Mesenchymal stem cell (in vitro differentiated cells and primary cell): ENCODE measurements at regions not wholly inside any gene's neighbourhood (a gene's known extent, or its start where the extent isn't known, plus 50 kb on each side); places are given as distances from the start of the nearest gene placed in this dataset.

Experiments used
- DNase-seq: peaks from one replicate; pipeline ENCODE4 v3.0.0-alpha.2; 2013
- H2AFZ ChIP-seq: one replicate; pipeline ENCODE4 v1.6.1; 2013; ENCODE audit warnings: low read depth, mild to moderate bottlenecking, control low read depth, inconsistent platforms, low read length, moderate library complexity
- H2AK5ac ChIP-seq: 2 replicates; pipeline ENCODE4 v1.6.1; 2013; ENCODE audit warnings: low read length, moderate library complexity, mild to moderate bottlenecking, inconsistent platforms; ENCODE audit not compliant: severe bottlenecking
- H2BK120ac ChIP-seq: one replicate; pipeline ENCODE4 v1.6.1; 2013; ENCODE audit warnings: low read depth, mild to moderate bottlenecking, inconsistent platforms, low read length, moderate library complexity
- H2BK12ac ChIP-seq, 2 experiments: one replicate each; pipeline ENCODE4 v1.6.1; 2013; ENCODE audit warnings: inconsistent platforms in 2 of 2, low read length in 2 of 2, mild to moderate bottlenecking in 2 of 2, moderate library complexity in 2 of 2, control low read depth in 1 of 2
- H2BK15ac ChIP-seq: one replicate; pipeline ENCODE4 v1.6.1; 2013; ENCODE audit warnings: mild to moderate bottlenecking, low read depth, inconsistent platforms; ENCODE audit not compliant: poor library complexity, severe bottlenecking
- H2BK5ac ChIP-seq: 2 replicates; pipeline ENCODE4 v1.6.1; 2013; ENCODE audit warnings: low read depth, mild to moderate bottlenecking, low read length, control low read depth, inconsistent platforms; ENCODE audit not compliant: poor library complexity, severe bottlenecking
- H3K14ac ChIP-seq, 2 experiments: one replicate each; pipeline ENCODE4 v1.6.1; 2013; ENCODE audit warnings: inconsistent platforms in 2 of 2, low read length in 2 of 2, control low read depth in 1 of 2, mild to moderate bottlenecking in 1 of 2, moderate library complexity in 1 of 2
- H3K18ac ChIP-seq, 2 experiments: one replicate each; pipeline ENCODE4 v1.6.1; 2013; ENCODE audit warnings: inconsistent platforms in 2 of 2, low read length in 2 of 2, control low read depth in 1 of 2, low read depth in 1 of 2, mild to moderate bottlenecking in 1 of 2
- H3K23ac ChIP-seq, 2 experiments: one replicate each; pipeline ENCODE4 v1.6.1; 2013; ENCODE audit warnings: inconsistent platforms in 2 of 2, low read length in 2 of 2, mild to moderate bottlenecking in 2 of 2, moderate library complexity in 2 of 2, control low read depth in 1 of 2
- H3K27ac ChIP-seq: 2 replicates; pipeline ENCODE4 v1.5.1; 2013; ENCODE audit warnings: mild to moderate bottlenecking, moderate library complexity, low read length, control low read depth, inconsistent platforms; ENCODE audit not compliant: poor library complexity, severe bottlenecking
- H3K27me3 ChIP-seq, 2 experiments: 2 replicates each; pipeline versions ENCODE4 v1.6.1 to v1.7.0; 2013; ENCODE audit warnings: low read length in 2 of 2, mild to moderate bottlenecking in 2 of 2, moderate library complexity in 2 of 2, control low read depth in 1 of 2, inconsistent platforms in 1 of 2; ENCODE audit not compliant: control insufficient read depth in 1 of 2, insufficient read depth in 1 of 2
- H3K36me3 ChIP-seq, 2 experiments: 2 replicates each; pipeline versions ENCODE4 v1.6.1 to v1.7.0; 2013; ENCODE audit warnings: low read length in 2 of 2, control low read depth in 1 of 2, inconsistent platforms in 1 of 2, low read depth in 1 of 2, mild to moderate bottlenecking in 1 of 2; ENCODE audit not compliant: insufficient read depth in 2 of 2, control insufficient read depth in 1 of 2
- H3K4ac ChIP-seq, 2 experiments: one replicate each; pipeline ENCODE4 v1.6.1; 2013; ENCODE audit warnings: inconsistent platforms in 2 of 2, low read length in 2 of 2, mild to moderate bottlenecking in 2 of 2, moderate library complexity in 2 of 2, control low read depth in 1 of 2, low read depth in 1 of 2
- H3K4me1 ChIP-seq: 2 replicates; pipeline ENCODE4 v1.6.1; 2013; ENCODE audit warnings: low read depth, low read length, control low read depth; ENCODE audit not compliant: control insufficient read depth, insufficient read depth
- H3K4me2 ChIP-seq: 2 replicates; pipeline ENCODE4 v1.6.1; 2013; ENCODE audit warnings: low read length, mild to moderate bottlenecking, inconsistent platforms; ENCODE audit not compliant: poor library complexity, severe bottlenecking
- H3K4me3 ChIP-seq, 2 experiments: 2 replicates each; pipeline versions ENCODE4 v1.5.1 to v1.7.0; 2013; ENCODE audit warnings: low read length in 2 of 2, mild to moderate bottlenecking in 2 of 2, control low read depth in 1 of 2, low read depth in 1 of 2; ENCODE audit not compliant: insufficient read depth in 1 of 2
- H3K79me1 ChIP-seq: replicated peaks from 2 replicates; pipeline ENCODE4 v1.6.1; 2013; ENCODE audit warnings: mild to moderate bottlenecking, control low read depth, low read length, inconsistent platforms; ENCODE audit not compliant: poor library complexity, severe bottlenecking
- H3K9ac ChIP-seq: 2 replicates; pipeline ENCODE4 v1.7.0; 2013; ENCODE audit warnings: mild to moderate bottlenecking, low read length, moderate library complexity
- H3K9me3 ChIP-seq: 2 replicates; pipeline ENCODE4 v1.7.0; 2013; ENCODE audit warnings: mild to moderate bottlenecking, low read length; ENCODE audit not compliant: control insufficient read depth
- H4K8ac ChIP-seq: one replicate; pipeline ENCODE4 v1.6.1; 2013; ENCODE audit warnings: inconsistent platforms, mild to moderate bottlenecking, low read length, moderate library complexity
- H4K91ac ChIP-seq: one replicate; pipeline ENCODE4 v1.6.1; 2013; ENCODE audit warnings: mild to moderate bottlenecking, low read length, inconsistent platforms
- WGBS: methylation state at CpG from one replicate; pipeline ENCODE4 v1.1.7; 2013; ENCODE audit warnings: mixed read lengths; 5-methylcytosine and 5-hydroxymethylcytosine counted together

GRCh38 chr5:56307714-56308333, 74.7 kb upstream of the ANKRD55 start:
- Histone ChIP-seq H3K36me3 (no peaks in the 10 kb centered on the region), H3K4ac (no peak overlapping the region), H2BK5ac (no peak overlapping the region), H3K4me3 (no peak overlapping the region), H3K23ac (no peak overlapping the region), H3K9me3 (peaks cover 10% of the 10 kb centered on the region), H3K18ac (peak overlapping the region in 1 of 2 experiments; percentile 56), H2BK120ac (peak overlapping the region; percentile 67), H3K27me3 (peaks cover 0 to 15% of the 10 kb centered on the region in 2 experiments), H3K4me2 (no peak overlapping the region), H3K79me1 (no peaks in the 10 kb centered on the region), H2BK12ac (peak overlapping the region in 1 of 2 experiments; percentile 72), H4K8ac (no peak overlapping the region), H3K14ac (no peak overlapping the region), H2BK15ac (no peak overlapping the region), H3K27ac (no peak overlapping the region), H3K4me1 (peaks cover 5% of the 10 kb centered on the region), H2AFZ (no peak overlapping the region), H2AK5ac (no peak overlapping the region), H4K91ac (peak overlapping the region; percentile 20), H3K9ac (no peak overlapping the region)
- WGBS = 97% methylated on average over 1 of the region's 1 CpG
- no peak for DNase-seq

DNA sequence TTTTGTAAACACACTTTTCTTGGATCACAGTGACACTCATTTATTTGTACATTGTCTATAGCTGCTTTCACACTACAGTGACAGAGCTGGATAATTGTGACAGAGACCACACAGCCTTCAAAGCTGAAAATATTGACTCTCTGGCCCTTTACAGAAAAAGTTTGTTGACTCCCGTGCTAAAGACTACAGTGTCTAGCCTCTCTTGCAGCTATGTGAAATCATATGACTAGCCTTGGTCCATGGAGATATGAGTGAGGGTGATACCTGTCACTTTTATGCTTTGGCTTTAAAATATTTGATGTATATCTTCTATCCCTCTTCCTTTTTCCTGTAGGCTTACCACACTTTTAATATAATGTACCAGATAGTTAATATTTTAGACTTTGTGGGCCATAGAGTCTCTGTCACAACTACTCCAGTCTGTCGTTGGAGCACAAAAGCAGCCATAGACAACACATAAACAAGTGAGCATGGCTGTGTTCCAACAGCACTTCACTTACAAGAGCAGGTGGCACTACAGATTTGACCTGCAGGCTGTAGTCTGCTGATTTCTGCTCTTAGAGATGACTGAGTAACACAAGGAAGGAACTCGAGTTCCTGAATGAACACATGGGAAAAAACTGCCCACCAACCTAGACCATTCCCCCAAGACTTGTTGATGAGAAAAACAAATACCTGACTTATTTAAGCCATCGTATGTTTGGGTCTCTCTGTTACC, 73.5 kb upstream of the ANKRD55 start:
- H2BK15ac ChIP-seq = no peak overlapping the region
- H2AK5ac ChIP-seq = no peak overlapping the region
- DNase-seq = no peak
- no peak overlapping the region for H2BK5ac ChIP-seq
- no peak overlapping the region for H3K14ac ChIP-seq
- H3K27ac ChIP-seq = no peak overlapping the region
- no peak overlapping the region for H2BK120ac ChIP-seq
- H2BK12ac ChIP-seq = peak overlapping the region in 1 of 2 experiments; percentile 72
- H3K18ac ChIP-seq = no peak overlapping the region
- H3K4me1 ChIP-seq = peaks cover 2% of the 10 kb centered on the region
- no peak overlapping the region for H3K4me2 ChIP-seq
- H3K79me1 ChIP-seq = no peaks in the 10 kb centered on the region
- H3K4me3 ChIP-seq = no peak overlapping the region
- H4K8ac ChIP-seq = no peak overlapping the region
- no peak overlapping the region for H3K4ac ChIP-seq
- no peak overlapping the region for H3K23ac ChIP-seq
- no peaks in the 10 kb centered on the region for H3K36me3 ChIP-seq
- peaks cover 10% of the 10 kb centered on the region for H3K9me3 ChIP-seq
- H3K27me3 ChIP-seq = peaks cover 0 to 15% of the 10 kb centered on the region in 2 experiments
- H3K9ac ChIP-seq = no peak overlapping the region
- WGBS = 87% methylated on average over 3 of the region's 4 CpGs
- no peak overlapping the region for H2AFZ ChIP-seq
- peak overlapping the region; percentile 64 for H4K91ac ChIP-seq

GRCh38 chr5:56305001-56305950, 72.1 kb upstream of the ANKRD55 start:
- Histone ChIP-seq H3K27ac (no peak overlapping the region), H2BK120ac (no peak overlapping the region), H3K4ac (peak overlapping the region in 1 of 2 experiments; percentile 9), H4K91ac (peak overlapping the region; percentile 85), H3K36me3 (no peaks in the 10 kb centered on the region), H3K18ac (peak overlapping the region; percentile 10 to 73), H3K4me2 (no peak overlapping the region), H3K14ac (no peak overlapping the region), H4K8ac (peak overlapping the region; percentile 85), H3K9me3 (peaks cover 10% of the 10 kb centered on the region), H2BK12ac (peak overlapping the region in 1 of 2 experiments; percentile 45), H3K4me3 (no peak overlapping the region), H3K27me3 (peaks cover 0 to 6% of the 10 kb centered on the region in 2 experiments), H2AFZ (no peak overlapping the region), H3K23ac (no peak overlapping the region), H2BK5ac (no peak overlapping the region), H2BK15ac (no peak overlapping the region), H3K4me1 (no peaks in the 10 kb centered on the region), H3K9ac (no peak overlapping the region), H3K79me1 (no peaks in the 10 kb centered on the region), H2AK5ac (no peak overlapping the region)
- WGBS = 89% methylated on average over 4 of the region's 4 CpGs
- no peak for DNase-seq
